NT2/D1 (cell line): ENCODE measurements at regions not wholly inside any gene's neighbourhood (a gene's known extent, or its start where the extent isn't known, plus 50 kb on each side); places are given as distances from the start of the nearest gene placed in this dataset.
"Not testable (repeated sequence)": the region's sequence is repeated elsewhere in the genome, so short reads cannot be mapped to it uniquely, and the experiment has no call there.

Experiments used
- DNase-seq: peaks from one replicate; pipeline ENCODE4 v3.0.0-alpha.2; 2011; ENCODE audit warnings: low read depth, low spot score
- H3K27me3 ChIP-seq: 2 replicates; pipeline ENCODE4 v1.6.0; 2011; ENCODE audit warnings: mild to moderate bottlenecking; ENCODE audit not compliant: insufficient read length, insufficient read depth
- H3K36me3 ChIP-seq: 2 replicates; pipeline ENCODE4 v1.6.1; 2011; ENCODE audit warnings: mild to moderate bottlenecking, low read length, mixed read lengths; ENCODE audit not compliant: insufficient read depth, insufficient read length
- H3K4me1 ChIP-seq: 2 replicates; pipeline ENCODE4 v1.5.1; 2011; ENCODE audit not compliant: insufficient read depth, insufficient read length
- H3K4me3 ChIP-seq: 2 replicates; pipeline ENCODE4 v1.5.1; 2011; ENCODE audit warnings: low read depth; ENCODE audit not compliant: insufficient read length
- H3K9ac ChIP-seq: 2 replicates; pipeline ENCODE4 v1.6.0; 2011; ENCODE audit warnings: low read depth; ENCODE audit not compliant: insufficient read length
- H3K9me3 ChIP-seq: 2 replicates; pipeline ENCODE4 v1.5.1; 2011; ENCODE audit warnings: mild to moderate bottlenecking, low read length; ENCODE audit not compliant: insufficient read depth
- SUZ12 ChIP-seq: IDR thresholded peaks from 2 replicates; pipeline ENCODE4 v1.6.1; 2011; ENCODE audit not compliant: insufficient read length, insufficient read depth; ENCODE audit errors: extremely low read depth
- YY1 ChIP-seq: IDR thresholded peaks from 2 replicates; pipeline ENCODE4 v1.6.1; 2011; ENCODE audit not compliant: insufficient read length, insufficient read depth
- ZNF274 ChIP-seq: IDR thresholded peaks from 2 replicates; pipeline ENCODE4 v1.6.1; 2011; ENCODE audit warnings: mild to moderate bottlenecking, low read depth, low read length

DNA sequence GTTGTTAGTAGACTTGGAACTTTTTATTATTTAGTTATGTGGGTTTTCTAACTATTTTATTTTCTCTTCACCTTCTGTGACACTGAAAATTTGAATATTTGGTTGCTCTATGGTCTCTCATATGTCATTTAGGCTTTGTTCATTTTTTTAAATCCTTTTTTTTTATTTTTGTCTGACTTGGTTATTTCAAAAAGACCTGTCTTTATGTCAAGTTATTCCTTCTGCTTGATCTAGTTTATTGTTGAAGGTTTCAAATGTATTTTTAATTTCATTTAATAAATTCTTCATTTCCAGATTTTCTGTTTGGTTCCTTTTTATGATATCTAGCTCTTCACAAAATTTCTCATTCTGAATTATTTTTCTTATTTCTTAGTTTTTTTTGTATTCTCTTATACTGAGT lies 160.6 kb upstream of the ATP5MC3 start:
- no peak for DNase-seq
- Histone ChIP-seq H3K9ac (no peak overlapping the region), H3K9me3 (no peaks in the 10 kb centered on the region; the same call in 1 of the 2 replicates), H3K27me3 (no peaks in the 10 kb centered on the region), H3K4me3 (no peak overlapping the region), H3K36me3 (no peaks in the 10 kb centered on the region), H3K4me1 (no peaks in the 10 kb centered on the region)
- TF ChIP-seq ZNF274 (no peak), SUZ12 (no peak), YY1 (no peak)

DNA sequence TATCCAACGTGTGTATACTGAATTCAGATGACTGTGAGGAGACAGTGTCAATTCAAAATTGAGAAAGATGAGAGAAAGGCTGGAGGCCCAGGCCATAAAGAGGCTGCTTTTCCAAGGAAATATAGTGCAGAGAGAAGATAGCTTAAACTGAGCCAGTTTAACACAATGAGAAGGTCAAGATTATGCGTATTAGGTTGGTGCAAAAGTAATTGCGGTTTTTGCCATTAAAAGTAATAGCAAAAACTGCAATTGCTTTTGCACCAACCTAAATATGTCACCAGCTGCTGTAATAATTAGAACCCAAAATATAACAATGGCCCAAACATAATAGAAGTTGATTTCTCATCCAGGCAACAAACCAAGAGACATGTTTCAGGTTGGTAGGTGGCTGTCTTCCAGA lies 148.7 kb upstream of the ATP5MC3 start:
- H3K36me3 ChIP-seq: no peaks in the 10 kb centered on the region
- no peak for DNase-seq
- no peaks in the 10 kb centered on the region for H3K27me3 ChIP-seq
- no peak overlapping the region for H3K4me3 ChIP-seq
- no peak for TF ChIP-seq YY1
- peaks cover 22% of the 10 kb centered on the region for H3K9me3 ChIP-seq
- H3K9ac ChIP-seq: no peak overlapping the region
- no peaks in the 10 kb centered on the region for H3K4me1 ChIP-seq

DNA sequence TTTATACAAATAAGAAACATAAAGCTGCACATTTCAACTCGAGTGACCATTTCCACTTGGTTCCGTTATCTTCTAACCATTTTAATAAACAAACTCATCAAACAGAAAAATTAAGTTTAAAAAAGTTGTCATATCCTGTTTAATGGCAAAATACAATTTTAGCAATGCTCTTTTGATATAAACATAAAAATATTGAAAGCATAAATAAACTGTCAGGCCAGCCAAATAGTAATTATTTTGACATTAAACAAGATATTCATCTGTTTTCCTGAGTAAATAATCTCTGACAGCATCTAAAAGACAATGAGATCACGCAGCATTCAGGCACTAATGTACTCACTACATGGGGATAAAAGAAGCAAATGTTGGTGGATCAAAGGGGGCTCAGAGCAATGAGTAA lies 145.3 kb upstream of the ATP5MC3 start:
- H3K9me3 ChIP-seq: peaks cover 32% of the 10 kb centered on the region
- no peaks in the 10 kb centered on the region for H3K27me3 ChIP-seq
- TF ChIP-seq ZNF274 (no peak), SUZ12 (no peak), YY1 (no peak)
- H3K4me3 ChIP-seq: no peak overlapping the region
- no peaks in the 10 kb centered on the region for H3K36me3 ChIP-seq
- no peak overlapping the region for H3K9ac ChIP-seq
- no peaks in the 10 kb centered on the region for H3K4me1 ChIP-seq
- DNase-seq: no peak

DNA sequence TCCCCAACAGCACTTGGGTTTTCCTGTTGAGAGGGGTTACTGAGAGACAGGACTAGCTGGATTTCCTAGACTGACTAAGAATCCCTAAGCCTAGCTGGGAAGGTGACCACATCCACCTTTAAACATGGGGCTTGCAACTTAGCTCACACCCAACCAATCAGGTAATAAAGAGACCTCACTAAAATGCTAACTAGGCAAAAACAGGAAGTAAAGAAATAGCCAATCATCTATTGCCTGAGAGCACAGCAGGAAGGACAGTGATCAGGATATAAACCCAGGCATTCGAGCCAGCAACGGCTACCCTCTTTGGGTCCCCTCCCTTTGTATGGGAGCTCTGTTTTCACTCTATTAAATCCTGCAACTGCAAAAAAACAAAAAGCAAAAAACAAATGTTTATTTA lies 144.7 kb upstream of the ATP5MC3 start:
- not testable (repeated sequence) for H3K36me3 ChIP-seq, H3K9ac ChIP-seq, H3K27me3 ChIP-seq, H3K4me3 ChIP-seq, H3K4me1 ChIP-seq, DNase-seq
- H3K9me3 ChIP-seq: peaks cover 32% of the 10 kb centered on the region

DNA sequence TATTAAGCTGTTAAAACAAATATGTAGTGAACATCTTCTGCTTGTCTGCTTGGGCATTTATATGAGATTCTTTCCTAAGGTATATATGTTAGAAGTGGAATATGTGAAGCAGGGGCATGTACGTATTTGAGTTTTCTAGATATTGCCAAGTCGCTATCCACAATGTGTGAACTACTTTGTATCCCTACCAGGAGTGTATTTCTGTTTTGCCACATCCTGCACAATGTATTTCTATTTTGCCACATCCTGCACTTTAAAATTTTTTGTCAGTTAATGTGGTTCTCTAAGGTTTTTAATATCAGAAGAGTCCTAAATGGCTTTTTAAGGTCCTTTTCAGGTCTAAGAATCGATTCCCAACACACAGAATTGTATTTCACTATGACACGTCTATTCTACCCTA lies 141.7 kb upstream of the ATP5MC3 start:
- no peak for DNase-seq
- H3K9me3 ChIP-seq: peaks cover 32% of the 10 kb centered on the region
- H3K9ac ChIP-seq: no peak overlapping the region
- no peak for TF ChIP-seq YY1
- TF ChIP-seq SUZ12: no peak
- no peak for TF ChIP-seq ZNF274
- H3K4me3 ChIP-seq: no peak overlapping the region
- H3K4me1 ChIP-seq: no peaks in the 10 kb centered on the region
- H3K27me3 ChIP-seq: no peaks in the 10 kb centered on the region
- H3K36me3 ChIP-seq: no peaks in the 10 kb centered on the region

DNA sequence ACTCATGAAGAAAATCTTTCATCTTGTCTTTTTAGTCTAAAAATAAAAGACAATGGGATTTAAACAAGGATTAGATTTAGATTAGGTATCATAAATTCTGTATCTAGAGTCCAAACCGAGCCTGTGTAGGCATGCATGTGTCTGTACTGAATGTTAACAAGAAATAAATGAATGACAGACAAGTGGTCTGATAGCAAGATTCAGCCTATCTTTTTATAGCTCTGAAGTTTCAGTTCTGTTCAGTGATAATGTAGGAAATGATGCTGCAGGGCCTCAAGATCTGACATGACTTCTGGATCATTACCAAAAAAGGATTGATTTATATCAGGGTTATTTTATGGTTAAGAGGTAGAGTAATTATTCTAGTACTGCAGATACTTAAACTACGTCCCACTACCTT lies 137.0 kb upstream of the ATP5MC3 start:
- Histone ChIP-seq H3K4me1 (no peaks in the 10 kb centered on the region), H3K27me3 (no peaks in the 10 kb centered on the region), H3K36me3 (no peaks in the 10 kb centered on the region), H3K4me3 (no peak overlapping the region), H3K9ac (no peak overlapping the region), H3K9me3 (peaks cover 3% of the 10 kb centered on the region; the same call in 1 of the 2 replicates)
- no peak for DNase-seq
- no peak for TF ChIP-seq SUZ12
- TF ChIP-seq ZNF274: no peak
- TF ChIP-seq YY1: no peak

DNA sequence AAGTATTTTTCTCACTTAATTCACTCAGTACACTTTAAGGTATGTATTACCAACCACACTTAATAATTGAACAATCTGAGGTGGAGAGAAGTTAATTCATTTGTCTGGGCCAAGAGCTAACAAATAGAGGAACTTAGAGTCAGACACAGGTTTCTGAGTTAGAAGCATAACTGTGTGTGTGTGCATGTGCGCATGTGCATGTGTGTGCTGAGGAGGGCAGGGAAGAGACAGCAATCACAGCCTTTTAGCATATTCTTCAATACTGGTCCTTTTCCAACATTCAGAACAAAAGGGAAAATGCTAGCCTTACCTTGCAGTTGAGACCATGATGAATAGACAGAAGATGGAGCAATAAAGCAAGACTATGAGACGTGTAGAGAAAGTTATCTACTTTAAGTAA lies 136.2 kb upstream of the ATP5MC3 start:
- TF ChIP-seq SUZ12: no peak
- TF ChIP-seq ZNF274: no peak
- TF ChIP-seq YY1: no peak
- H3K9me3 ChIP-seq: no peaks in the 10 kb centered on the region

DNA sequence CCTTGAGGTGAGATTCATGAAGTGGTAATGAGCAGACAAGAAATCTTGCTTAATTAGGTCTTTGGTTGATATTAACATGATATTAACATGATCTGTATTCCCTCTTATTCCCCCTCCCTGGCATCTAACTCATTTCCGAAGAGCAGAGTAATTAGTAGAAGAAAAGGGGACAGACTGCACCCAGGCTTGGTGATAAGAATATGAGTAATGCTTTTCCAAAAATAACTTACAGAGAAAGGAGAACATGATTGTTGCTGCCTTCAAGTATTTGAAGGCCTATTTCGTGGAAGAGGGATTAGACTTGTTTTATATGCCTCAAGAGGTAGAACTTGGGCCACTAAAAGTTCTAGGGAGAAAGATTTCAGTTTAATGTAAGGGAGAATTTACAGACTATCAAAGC lies 130.6 kb upstream of the ATP5MC3 start:
- Histone ChIP-seq H3K36me3 (no peaks in the 10 kb centered on the region), H3K9me3 (no peaks in the 10 kb centered on the region), H3K4me1 (no peaks in the 10 kb centered on the region), H3K27me3 (no peaks in the 10 kb centered on the region), H3K9ac (no peak overlapping the region), H3K4me3 (no peak overlapping the region)
- TF ChIP-seq SUZ12 (no peak), YY1 (no peak), ZNF274 (no peak)
- DNase-seq: no peak

More for the DNA sequence above, 136.2 kb upstream of the ATP5MC3 start:
- H3K4me3 ChIP-seq: no peak overlapping the region
- no peak overlapping the region for H3K9ac ChIP-seq
- no peaks in the 10 kb centered on the region for H3K4me1 ChIP-seq
- DNase-seq: no peak
- no peaks in the 10 kb centered on the region for H3K36me3 ChIP-seq
- H3K27me3 ChIP-seq: no peaks in the 10 kb centered on the region
